H54 (cell line): ENCODE measurements at regions not wholly inside any gene's neighbourhood (a gene's known extent, or its start where the extent isn't known, plus 50 kb on each side); places are given as distances from the start of the nearest gene placed in this dataset.
"Not testable (repeated sequence)": the region's sequence is repeated elsewhere in the genome, so short reads cannot be mapped to it uniquely, and the experiment has no call there.

Source experiments
- DNase-seq: peaks from one replicate; pipeline ENCODE4 v3.0.0; 2011; ENCODE audit warnings: low spot score, mixed read lengths; ENCODE audit not compliant: insufficient read length
- FAIRE-seq: peaks from 3 replicates; lab custom pipeline; 2011; peaks lifted over from hg19 to GRCh38; lab: Jason Lieb, UNC
- POLR2A ChIP-seq: IDR thresholded peaks from 2 replicates; pipeline ENCODE4 v1.6.1; 2011; ENCODE audit warnings: low read depth, mild to moderate bottlenecking, low read length

DNA sequence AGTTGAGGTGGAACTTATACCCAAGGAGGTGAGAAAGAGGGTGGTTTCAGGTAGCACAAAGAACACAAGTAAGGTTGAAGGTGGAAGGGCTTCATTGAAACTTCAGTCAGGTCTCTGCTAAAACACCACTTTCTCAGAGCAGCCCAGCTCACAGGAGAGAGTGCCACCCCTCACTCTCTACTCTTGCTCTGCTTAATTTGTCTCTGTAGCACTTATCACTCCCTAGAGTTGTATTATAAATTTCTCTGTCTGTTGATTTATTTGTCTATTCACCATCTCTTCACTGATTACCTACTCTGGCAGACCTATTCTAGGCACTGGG lies 353.8 kb upstream of the CNR1 start:
- no peak for TF ChIP-seq POLR2A
- FAIRE-seq = no peak
- DNase-seq = no peak

DNA sequence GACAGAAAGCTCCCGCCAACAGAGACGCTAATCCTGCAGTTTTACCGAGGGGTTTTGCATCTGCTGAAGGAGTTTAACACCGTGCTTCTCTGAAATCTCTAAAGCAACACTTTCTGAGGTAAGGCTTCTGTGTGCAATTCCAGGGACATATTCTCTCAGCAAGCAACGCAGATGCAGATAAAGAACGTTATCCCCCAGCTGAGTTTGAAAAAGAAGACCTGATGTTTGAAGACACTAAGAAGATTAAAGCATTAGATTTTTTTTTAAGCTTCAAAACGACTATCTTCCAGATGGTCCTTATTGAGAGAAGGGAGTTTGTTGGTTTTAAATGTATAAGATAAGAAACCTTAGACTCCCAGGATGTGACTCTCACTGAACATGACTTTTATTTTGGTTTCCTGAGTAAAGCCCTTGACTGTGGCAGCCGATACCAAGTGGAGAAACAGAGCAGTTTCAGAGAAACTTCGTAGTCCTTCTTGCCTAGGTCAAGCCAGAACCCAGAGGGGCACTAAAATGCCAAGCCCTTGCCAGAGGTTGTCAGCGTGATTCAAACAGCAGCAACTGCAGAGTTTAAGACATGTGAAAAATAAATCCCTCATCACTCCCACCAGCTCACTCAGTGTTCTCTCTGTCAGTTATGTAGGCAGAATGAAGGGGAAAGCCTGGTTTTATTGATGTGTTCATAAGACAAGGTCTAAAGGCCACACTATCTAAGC lies 353.3 kb upstream of the CNR1 start:
- no peak for DNase-seq
- no peak for TF ChIP-seq POLR2A
- FAIRE-seq = no peak

DNA sequence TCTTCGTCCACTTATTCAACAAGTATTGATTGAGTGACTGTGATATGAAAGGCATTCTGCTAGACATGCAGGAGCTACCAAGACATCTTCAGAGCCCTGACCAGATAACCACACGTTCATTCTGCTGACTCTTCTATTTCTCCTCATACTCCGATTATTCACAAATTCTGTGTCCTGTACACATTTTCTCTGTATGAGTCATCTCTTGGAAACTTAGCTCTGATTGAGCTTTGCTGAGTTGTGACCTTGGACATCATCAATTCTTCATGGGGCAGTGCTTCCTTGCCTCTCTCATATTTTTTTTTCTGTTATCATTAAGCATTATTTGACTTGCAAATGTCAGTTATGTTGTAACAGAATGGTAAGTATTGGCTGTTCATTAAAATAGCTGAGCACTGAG lies 351.6 kb upstream of the CNR1 start:
- DNase-seq (no peak), FAIRE-seq (no peak)
- TF ChIP-seq POLR2A = no peak

DNA sequence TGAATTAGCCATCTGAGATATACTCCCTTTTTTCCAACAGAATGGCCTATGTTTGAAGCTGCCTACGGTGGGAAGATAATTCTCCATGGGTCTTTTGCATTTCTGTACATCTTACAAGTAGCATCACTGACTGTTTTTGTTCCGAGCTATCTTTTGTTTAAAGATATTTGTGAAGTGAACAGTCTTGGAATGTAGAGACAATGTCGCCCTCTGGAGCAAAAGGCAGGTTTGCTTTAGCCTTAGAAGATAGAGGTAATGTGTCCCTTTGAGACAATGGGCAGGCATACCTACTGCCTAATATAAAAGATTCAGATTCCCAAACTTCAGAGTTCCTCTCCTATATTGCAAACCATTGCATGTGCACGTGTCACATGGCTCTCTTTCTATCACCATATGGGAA lies 347.8 kb upstream of the CNR1 start:
- no peak for TF ChIP-seq POLR2A
- FAIRE-seq (no peak), DNase-seq (no peak)

DNA sequence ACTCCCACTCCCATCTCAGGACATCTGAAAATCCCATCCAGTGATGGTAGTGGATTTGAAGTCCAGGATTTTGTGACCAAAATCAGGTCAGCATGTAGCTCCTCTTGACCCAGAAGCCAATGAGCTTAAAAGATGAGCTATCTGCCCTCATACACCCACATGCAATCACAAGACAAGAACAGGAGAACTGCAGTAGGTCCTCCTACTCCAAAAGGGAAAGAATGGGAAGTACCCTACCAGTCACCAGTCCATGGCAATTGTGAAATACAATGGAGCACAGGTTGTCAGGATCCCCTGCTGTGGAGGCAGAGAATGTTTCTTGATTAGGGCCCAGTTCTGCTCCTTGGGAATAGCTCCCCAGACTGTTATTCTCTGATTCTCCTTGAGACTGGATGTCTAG lies 347.3 kb upstream of the CNR1 start:
- FAIRE-seq (no peak), DNase-seq (no peak)
- TF ChIP-seq POLR2A = no peak

DNA sequence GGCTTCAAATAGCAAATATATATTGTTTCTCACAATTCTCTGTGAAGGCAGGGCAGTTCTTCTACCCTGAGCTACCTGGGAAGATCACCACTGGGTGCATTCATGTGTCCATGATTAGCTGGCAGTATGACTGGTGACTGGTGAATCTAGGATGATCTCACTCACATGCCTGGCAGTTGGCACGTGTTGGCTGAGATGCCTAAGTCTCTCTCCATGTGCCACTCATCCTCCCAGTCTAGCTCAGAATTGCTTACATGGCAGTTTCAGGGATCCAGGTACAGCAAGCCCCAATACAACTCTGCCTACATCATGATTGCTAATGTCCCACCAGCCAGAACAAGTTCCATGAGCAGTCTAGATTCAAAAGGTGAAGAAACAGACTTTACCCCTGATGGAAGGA lies 346.8 kb upstream of the CNR1 start:
- FAIRE-seq = no peak
- no peak for TF ChIP-seq POLR2A
- no peak for DNase-seq

DNA sequence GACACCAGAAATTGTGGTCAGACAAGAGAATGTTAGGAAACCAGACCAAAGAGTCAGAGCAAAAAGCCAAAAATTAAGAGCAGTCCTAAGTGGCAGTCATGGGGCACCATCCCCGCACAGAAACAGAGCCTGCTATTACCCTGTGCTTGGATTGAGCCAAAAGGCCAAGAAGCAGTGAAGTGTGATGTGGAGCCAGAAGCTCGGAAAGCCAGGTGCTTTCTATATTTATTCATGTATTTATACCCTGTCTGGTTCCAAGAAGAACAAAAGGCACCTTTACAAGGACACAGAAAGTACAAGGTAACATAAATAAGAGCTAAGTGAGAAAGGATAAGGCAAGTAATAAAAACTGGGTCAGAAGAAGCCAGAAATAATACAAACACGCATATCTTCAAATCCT lies 336.2 kb upstream of the CNR1 start:
- DNase-seq (no peak), FAIRE-seq (no peak)
- no peak for TF ChIP-seq POLR2A

DNA sequence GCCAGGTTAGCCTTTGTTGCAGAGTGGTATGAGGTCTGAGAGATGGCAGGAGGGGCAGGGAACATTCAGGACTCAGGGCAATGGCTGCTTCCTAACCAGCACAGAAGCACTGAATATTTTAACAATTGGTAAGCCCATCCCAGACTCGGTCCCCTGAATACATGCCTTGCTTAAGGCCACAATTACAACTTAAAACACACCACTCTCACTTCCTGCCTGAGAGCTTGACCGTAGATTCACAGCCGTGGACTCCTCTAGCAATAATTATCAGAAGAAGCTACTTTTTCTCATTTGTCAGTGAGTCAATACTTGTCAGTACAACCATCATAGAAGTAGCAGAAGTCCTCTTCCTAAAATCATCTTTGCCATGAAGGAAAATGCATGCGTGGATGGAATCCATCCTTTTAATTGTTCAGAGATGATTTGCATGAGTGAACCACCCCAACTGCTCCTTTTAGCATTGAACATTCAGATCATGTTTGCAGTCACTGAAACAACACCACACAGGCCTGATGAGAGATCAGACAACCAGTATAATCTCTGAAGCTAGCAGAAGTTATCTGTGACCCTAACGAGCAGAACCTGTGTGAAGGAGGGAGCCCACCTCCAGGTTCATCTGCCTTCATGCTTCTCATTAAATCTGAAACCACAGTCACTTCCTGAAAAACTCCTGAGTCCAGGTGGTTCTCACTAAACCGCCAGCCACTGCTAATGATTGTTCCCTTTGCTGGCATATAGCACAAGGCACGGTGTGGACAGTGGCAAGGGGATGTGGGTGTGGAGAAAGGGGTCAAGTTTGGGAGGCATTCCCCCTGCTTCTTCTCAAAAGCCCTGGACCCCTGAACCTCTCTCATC lies 333.9 kb upstream of the CNR1 start:
- FAIRE-seq (no peak), DNase-seq (no peak)
- no peak for TF ChIP-seq POLR2A

DNA sequence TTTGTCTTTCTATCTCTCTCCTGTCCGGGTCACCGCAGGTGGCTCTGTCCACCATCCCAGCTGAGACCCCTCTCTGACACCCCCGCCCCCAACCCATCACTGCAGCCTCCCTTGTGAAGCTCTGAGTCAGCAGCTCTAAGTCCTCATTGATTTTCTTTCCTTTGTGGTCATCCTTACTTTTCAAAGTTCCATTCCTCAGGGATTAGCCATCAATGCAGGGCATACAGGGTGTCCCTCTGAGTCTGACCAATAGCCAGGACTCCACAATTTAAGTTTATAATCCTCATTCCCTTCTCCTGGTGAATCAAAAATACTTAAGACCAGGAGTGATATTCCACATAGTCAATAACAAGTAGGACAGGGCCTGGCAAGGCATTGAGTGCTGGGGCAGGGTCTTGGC lies 333.3 kb upstream of the CNR1 start:
- no peak for DNase-seq
- FAIRE-seq = no peak
- no peak for TF ChIP-seq POLR2A

DNA sequence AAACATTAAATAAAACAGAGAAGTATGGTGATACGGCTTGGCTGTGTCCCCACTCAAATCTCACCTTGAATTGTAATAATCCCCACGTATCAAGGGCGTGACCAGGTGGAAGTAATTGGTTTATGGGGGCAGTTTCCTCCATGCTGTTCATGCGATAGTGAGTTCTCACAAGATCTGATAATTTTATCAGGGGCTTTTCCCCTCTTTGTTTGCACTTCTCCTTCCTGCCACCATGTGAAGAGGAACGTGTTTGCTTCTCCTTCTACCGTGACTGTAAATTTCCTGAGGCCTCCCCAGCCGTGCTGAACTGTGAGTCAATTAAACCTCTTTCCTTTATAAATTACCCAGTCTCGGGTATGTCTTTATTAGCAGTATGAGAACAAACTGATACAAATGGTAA lies 331.3 kb upstream of the CNR1 start:
- FAIRE-seq = not testable (repeated sequence)

DNA sequence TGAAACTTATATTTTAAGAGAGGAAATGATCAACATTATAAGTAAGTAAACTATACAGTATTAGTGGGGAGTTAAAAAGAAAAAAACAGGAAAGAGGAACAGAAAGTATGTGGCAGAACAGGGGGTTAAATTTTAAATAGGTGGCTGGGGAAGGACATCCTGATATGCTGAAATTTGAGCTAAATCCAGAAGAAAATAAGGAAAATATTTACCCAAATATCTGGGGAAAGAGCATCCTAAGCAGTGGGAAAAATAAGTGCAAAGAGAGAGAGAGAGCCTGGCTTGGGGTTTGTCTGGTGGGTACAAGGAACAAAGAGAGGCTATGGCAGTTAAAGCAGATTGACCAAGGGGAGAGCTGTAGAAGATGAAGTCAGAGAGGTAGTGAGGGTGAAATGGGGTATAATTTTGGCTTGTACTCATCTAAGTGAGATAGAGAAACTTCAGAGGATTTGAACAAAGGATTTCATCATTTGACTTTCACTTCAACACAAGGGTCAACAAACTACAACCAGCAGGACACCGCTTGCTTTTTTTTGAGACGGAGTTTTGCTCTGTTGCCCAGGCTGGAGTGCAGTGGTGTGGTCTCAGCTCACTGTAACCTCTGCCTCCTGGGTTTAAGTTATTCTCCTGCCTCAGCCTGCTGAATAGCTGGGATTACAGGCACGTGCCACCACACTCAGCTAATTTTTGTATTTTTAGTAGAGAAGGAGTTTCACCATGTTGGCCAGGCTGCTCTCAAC lies 328.4 kb upstream of the CNR1 start:
- FAIRE-seq = no peak

More for the DNA sequence above, 331.3 kb upstream of the CNR1 start:
- DNase-seq = not testable (repeated sequence)

DNA sequence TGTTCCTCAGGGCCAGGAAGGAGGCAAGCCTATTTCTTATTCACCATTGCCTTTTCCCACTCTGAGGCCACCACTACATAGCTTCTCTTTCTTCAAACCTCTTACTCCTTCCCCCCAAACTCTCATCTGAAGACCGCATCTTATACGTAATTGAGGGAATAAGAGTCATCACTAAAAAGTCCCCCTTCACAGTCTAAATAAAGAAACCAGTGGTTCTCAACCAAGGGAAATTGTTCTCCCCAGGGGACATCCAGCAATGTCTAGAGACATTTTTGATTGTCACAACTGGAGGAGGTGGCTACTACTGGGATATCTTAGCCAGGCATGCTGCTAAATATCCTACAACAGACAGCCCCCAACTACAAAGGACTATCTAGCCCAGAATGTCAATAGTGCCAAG lies 327.6 kb upstream of the CNR1 start:
- DNase-seq = no peak
- no peak for TF ChIP-seq POLR2A
- no peak for FAIRE-seq

More for the DNA sequence above, 328.4 kb upstream of the CNR1 start:
- DNase-seq = no peak
- no peak for TF ChIP-seq POLR2A

DNA sequence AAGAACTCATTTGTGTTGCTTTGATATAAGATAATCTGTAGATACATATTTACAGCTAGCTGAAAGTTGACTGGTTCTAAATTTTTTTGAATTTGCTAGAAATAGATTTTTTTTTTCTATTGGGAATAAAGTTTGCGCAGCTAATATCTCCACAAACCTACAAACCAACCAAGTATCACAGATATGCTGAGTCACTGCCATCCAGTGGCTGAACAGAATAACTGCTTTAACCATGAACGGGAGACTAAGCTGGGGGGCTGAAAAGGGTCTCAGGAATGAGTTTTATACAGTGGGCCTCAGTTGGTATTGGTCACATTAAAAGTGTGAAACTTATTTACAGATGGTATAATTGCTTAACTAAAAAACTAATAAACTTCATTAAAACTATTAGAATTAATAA lies 326.7 kb upstream of the CNR1 start:
- no peak for FAIRE-seq

DNA sequence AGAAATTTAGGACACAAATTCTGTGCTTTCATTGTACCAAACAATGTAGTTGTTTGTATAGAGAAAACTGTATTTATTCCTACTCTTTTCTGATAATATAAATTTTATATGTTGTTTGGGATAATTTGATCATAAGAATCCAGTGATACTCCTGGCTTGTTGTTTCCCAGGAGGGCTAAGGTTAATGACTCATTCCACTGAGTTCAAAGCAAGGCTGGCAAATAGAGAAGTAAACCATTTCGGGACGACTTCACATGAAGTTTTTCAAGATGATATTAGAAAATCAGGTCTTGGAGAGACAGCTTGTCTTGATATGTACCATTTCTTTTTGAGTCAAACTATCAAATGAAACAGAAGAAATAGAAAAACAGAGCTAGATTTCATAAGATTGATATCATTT lies 326.1 kb upstream of the CNR1 start:
- no peak for DNase-seq
- FAIRE-seq = no peak
- no peak for TF ChIP-seq POLR2A

More for the DNA sequence above, 326.7 kb upstream of the CNR1 start:
- peak; percentile 5 for DNase-seq
- TF ChIP-seq POLR2A = no peak

DNA sequence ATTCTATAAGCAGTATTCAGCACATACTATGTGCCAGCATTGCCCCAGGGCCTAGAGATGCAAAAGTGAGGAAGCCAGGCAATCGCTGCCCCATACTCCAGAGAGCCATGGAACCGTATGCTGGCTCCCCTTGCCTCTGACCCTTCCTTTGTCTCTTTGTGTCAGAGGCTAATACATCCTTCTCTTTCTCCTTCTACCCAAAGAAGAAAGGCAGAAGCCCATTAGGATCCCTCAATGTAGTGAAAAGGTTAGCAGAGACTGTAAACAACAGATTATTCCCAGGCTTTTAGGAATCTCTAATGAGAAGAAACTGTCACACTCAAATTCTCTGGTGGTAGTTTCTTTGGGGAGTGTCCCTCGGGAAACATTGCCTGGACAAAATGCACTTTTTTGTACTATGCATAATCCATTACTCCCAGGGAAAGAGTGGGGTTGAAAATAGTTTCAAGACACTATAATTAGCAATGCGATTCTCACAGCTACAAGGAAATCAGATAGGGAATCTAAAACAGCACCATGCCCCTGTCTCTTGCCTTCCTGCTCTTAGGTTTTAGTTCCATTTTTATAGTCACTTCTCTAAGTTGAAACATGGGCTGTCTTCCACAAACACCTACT lies 325.2 kb upstream of the CNR1 start:
- FAIRE-seq (no peak), DNase-seq (no peak)
- TF ChIP-seq POLR2A = no peak
